Subcutaneous abdominal adipose tissue (tissue), 5 donors: ENCODE measurements at regions not wholly inside any gene's neighbourhood (a gene's known extent, or its start where the extent isn't known, plus 50 kb on each side); places are given as distances from the start of the nearest gene placed in this dataset.

Experiments
- H3K27ac ChIP-seq: one replicate; pipeline ENCODE4 v1.7.0; 2013; ENCODE audit warnings: low read depth, mild to moderate bottlenecking, inconsistent platforms, low read length, moderate library complexity
- H3K27me3 ChIP-seq, 5 donors: one replicate each; pipeline ENCODE4 v1.7.0; 2013; ENCODE audit warnings: low read length in 5 of 5, inconsistent platforms in 1 of 5; ENCODE audit not compliant: control insufficient read depth in 5 of 5, insufficient read depth in 4 of 5
- H3K36me3 ChIP-seq, 5 donors: one replicate each; pipeline ENCODE4 v1.7.0; 2013; ENCODE audit warnings: low read length in 5 of 5; ENCODE audit not compliant: control insufficient read depth in 5 of 5, insufficient read depth in 5 of 5
- H3K4me1 ChIP-seq, 5 donors: one replicate each; pipeline ENCODE4 v1.7.0; 2013; ENCODE audit warnings: low read length in 5 of 5, mild to moderate bottlenecking in 3 of 5, moderate library complexity in 1 of 5; ENCODE audit not compliant: control insufficient read depth in 5 of 5, insufficient read depth in 5 of 5
- H3K4me3 ChIP-seq, 5 donors: one replicate each; pipeline ENCODE4 v1.7.0; 2013; ENCODE audit warnings: low read length in 5 of 5, low read depth in 1 of 5
- H3K9ac ChIP-seq, 5 donors: one replicate each; pipeline ENCODE4 v1.7.0; 2013; ENCODE audit warnings: low read length in 5 of 5, mild to moderate bottlenecking in 4 of 5, moderate library complexity in 3 of 5
- H3K9me3 ChIP-seq, 5 donors: one replicate each; pipeline ENCODE4 v1.7.0; 2013; ENCODE audit warnings: low read length in 5 of 5; ENCODE audit not compliant: control insufficient read depth in 5 of 5
- donor health status: healthy.
- donor health status: healthy.
- donor health status: healthy.
- donor health status: healthy.
- donor health status: healthy.

- Histone ChIP-seq H3K36me3 (no peaks in the 10 kb centered on the region), H3K9me3 (peaks cover 0 to 4% (median 0%) of the 10 kb centered on the region in 5 donors), H3K27me3 (no peaks in the 10 kb centered on the region), H3K4me3 (no peak overlapping the region), H3K9ac (no peak overlapping the region), H3K4me1 (no peaks in the 10 kb centered on the region), H3K27ac (no peak overlapping the region)
These were observed 762.2 kb downstream of the SUCLG1 start for GRCh38 chr2:83696838-83697237.

GRCh38 chr2:83695530-83695929, 763.5 kb downstream of the SUCLG1 start:
- Histone ChIP-seq H3K9me3 (peaks cover 0 to 4% (median 0%) of the 10 kb centered on the region in 5 donors), H3K4me1 (no peaks in the 10 kb centered on the region), H3K9ac (no peak overlapping the region), H3K27me3 (no peaks in the 10 kb centered on the region), H3K36me3 (no peaks in the 10 kb centered on the region), H3K4me3 (no peak overlapping the region), H3K27ac (no peak overlapping the region)

- Histone ChIP-seq H3K27ac (no peak overlapping the region), H3K4me1 (no peaks in the 10 kb centered on the region), H3K9ac (no peak overlapping the region), H3K27me3 (no peaks in the 10 kb centered on the region), H3K36me3 (no peaks in the 10 kb centered on the region), H3K9me3 (peaks cover 0 to 4% (median 0%) of the 10 kb centered on the region in 5 donors), H3K4me3 (no peak overlapping the region)
These were observed 764.0 kb downstream of the SUCLG1 start for GRCh38 chr2:83695037-83695436.

- Histone ChIP-seq H3K9me3 (no peaks in the 10 kb centered on the region), H3K27me3 (no peaks in the 10 kb centered on the region), H3K9ac (no peak overlapping the region), H3K4me1 (no peaks in the 10 kb centered on the region), H3K27ac (no peak overlapping the region), H3K36me3 (no peaks in the 10 kb centered on the region), H3K4me3 (no peak overlapping the region)
These were observed 769.7 kb downstream of the SUCLG1 start for GRCh38 chr2:83689402-83689801.

- no peak overlapping the region for H3K9ac ChIP-seq
- H3K4me1 ChIP-seq: no peaks in the 10 kb centered on the region
- no peak overlapping the region for H3K4me3 ChIP-seq
- no peak overlapping the region for H3K27ac ChIP-seq
- H3K27me3 ChIP-seq: no peaks in the 10 kb centered on the region
- no peaks in the 10 kb centered on the region for H3K36me3 ChIP-seq
- no peaks in the 10 kb centered on the region for H3K9me3 ChIP-seq
These were observed 772.2 kb downstream of the SUCLG1 start for GRCh38 chr2:83686863-83687262.

GRCh38 chr2:83674050-83674449, 785.0 kb downstream of the SUCLG1 start:
- no peak overlapping the region for H3K9ac ChIP-seq
- no peaks in the 10 kb centered on the region for H3K36me3 ChIP-seq
- no peaks in the 10 kb centered on the region for H3K4me1 ChIP-seq
- no peak overlapping the region for H3K4me3 ChIP-seq
- H3K9me3 ChIP-seq: peaks cover 0 to 8% (median 2%) of the 10 kb centered on the region in 5 donors
- no peak overlapping the region for H3K27ac ChIP-seq
- no peaks in the 10 kb centered on the region for H3K27me3 ChIP-seq

GRCh38 chr2:83665894-83666293, 793.2 kb downstream of the SUCLG1 start:
- no peaks in the 10 kb centered on the region for H3K4me1 ChIP-seq
- H3K27ac ChIP-seq: no peak overlapping the region
- H3K36me3 ChIP-seq: no peaks in the 10 kb centered on the region
- no peak overlapping the region for H3K9ac ChIP-seq
- H3K27me3 ChIP-seq: no peaks in the 10 kb centered on the region
- no peak overlapping the region for H3K4me3 ChIP-seq
- H3K9me3 ChIP-seq: no peaks in the 10 kb centered on the region

- Histone ChIP-seq H3K4me1 (no peaks in the 10 kb centered on the region), H3K27ac (no peak overlapping the region), H3K36me3 (no peaks in the 10 kb centered on the region)
These were observed 793.9 kb downstream of the SUCLG1 start for GRCh38 chr2:83665154-83665553.

GRCh38 chr2:83661711-83662110, 797.4 kb downstream of the SUCLG1 start:
- no peak overlapping the region for H3K4me3 ChIP-seq
- H3K27me3 ChIP-seq: no peaks in the 10 kb centered on the region
- no peak overlapping the region for H3K27ac ChIP-seq
- no peaks in the 10 kb centered on the region for H3K4me1 ChIP-seq
- no peak overlapping the region for H3K9ac ChIP-seq
- H3K36me3 ChIP-seq: no peaks in the 10 kb centered on the region
- H3K9me3 ChIP-seq: no peaks in the 10 kb centered on the region

More at GRCh38 chr2:83665154-83665553, 793.9 kb downstream of the SUCLG1 start:
- no peaks in the 10 kb centered on the region for H3K9me3 ChIP-seq
- no peaks in the 10 kb centered on the region for H3K27me3 ChIP-seq
- no peak overlapping the region for H3K4me3 ChIP-seq
- H3K9ac ChIP-seq: no peak overlapping the region

GRCh38 chr2:83654091-83654611, 804.9 kb downstream of the SUCLG1 start:
- Histone ChIP-seq H3K4me1 (no peaks in the 10 kb centered on the region), H3K36me3 (no peaks in the 10 kb centered on the region), H3K9me3 (no peaks in the 10 kb centered on the region), H3K9ac (no peak overlapping the region), H3K4me3 (no peak overlapping the region), H3K27ac (no peak overlapping the region), H3K27me3 (no peaks in the 10 kb centered on the region)

- no peak overlapping the region for H3K4me3 ChIP-seq
- H3K27me3 ChIP-seq: no peaks in the 10 kb centered on the region
- no peak overlapping the region for H3K27ac ChIP-seq
- H3K9ac ChIP-seq: no peak overlapping the region
- no peaks in the 10 kb centered on the region for H3K36me3 ChIP-seq
- H3K4me1 ChIP-seq: no peaks in the 10 kb centered on the region
- H3K9me3 ChIP-seq: no peaks in the 10 kb centered on the region
These were observed 808.2 kb downstream of the SUCLG1 start for GRCh38 chr2:83650898-83651297.
